ENCODE measurements at regions not wholly inside any gene's neighbourhood (a gene's known extent, or its start where the extent isn't known, plus 50 kb on each side); places are given as distances from the start of the nearest gene placed in this dataset.

GRCh38 chr16:82373976-82374375, 204.0 kb upstream of the MPHOSPH6 start:
- RAD21 ChIA-PET (ENCODE audit: unreplicated experiment): no interaction called here
- CTCF ChIA-PET: interaction anchor here (0.6 kb wide), 1 partner anchor 123 kb away, joined by 3 read pairs; no protein-coding TSS in a partner anchor
- no peak for TF ChIP-seq CUX1 (IDR thresholded peaks at IDR 0.05; ENCODE audit: insufficient replicate concordance, low read depth, low read length)
- TF ChIP-seq, protein P1, sequence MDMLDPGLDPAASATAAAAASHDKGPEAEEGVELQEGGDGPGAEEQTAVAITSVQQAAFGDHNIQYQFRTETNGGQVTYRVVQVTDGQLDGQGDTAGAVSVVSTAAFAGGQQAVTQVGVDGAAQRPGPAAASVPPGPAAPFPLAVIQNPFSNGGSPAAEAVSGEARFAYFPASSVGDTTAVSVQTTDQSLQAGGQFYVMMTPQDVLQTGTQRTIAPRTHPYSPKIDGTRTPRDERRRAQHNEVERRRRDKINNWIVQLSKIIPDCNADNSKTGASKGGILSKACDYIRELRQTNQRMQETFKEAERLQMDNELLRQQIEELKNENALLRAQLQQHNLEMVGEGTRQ (IDR thresholded peaks at IDR 0.05; ENCODE audit: borderline replicate concordance, low read depth, low read length): no peak
- TF ChIP-seq SRF (IDR thresholded peaks at IDR 0.05; ENCODE audit: low read depth in 2 of 2, low read length in 2 of 2): no peak
- TF ChIP-seq, protein P2, sequence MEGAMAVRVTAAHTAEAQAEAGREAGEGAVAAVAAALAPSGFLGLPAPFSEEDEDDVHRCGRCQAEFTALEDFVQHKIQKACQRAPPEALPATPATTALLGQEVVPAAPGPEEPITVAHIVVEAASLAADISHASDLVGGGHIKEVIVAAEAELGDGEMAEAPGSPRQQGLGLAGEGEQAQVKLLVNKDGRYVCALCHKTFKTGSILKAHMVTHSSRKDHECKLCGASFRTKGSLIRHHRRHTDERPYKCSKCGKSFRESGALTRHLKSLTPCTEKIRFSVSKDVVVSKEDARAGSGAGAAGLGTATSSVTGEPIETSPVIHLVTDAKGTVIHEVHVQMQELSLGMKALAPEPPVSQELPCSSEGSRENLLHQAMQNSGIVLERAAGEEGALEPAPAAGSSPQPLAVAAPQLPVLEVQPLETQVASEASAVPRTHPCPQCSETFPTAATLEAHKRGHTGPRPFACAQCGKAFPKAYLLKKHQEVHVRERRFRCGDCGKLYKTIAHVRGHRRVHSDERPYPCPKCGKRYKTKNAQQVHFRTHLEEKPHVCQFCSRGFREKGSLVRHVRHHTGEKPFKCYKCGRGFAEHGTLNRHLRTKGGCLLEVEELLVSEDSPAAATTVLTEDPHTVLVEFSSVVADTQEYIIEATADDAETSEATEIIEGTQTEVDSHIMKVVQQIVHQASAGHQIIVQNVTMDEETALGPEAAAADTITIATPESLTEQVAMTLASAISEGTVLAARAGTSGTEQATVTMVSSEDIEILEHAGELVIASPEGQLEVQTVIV (IDR thresholded peaks at IDR 0.05; ENCODE audit: borderline replicate concordance, partially characterized antibody): no peak
- TF ChIP-seq SREBF1 (IDR thresholded peaks at IDR 0.05; ENCODE audit: low read length): no peak
- no peak for TF ChIP-seq NFIC (IDR thresholded peaks at IDR 0.05; ENCODE audit: low read depth, low read length)
- no peak for TF ChIP-seq ZNF24 (IDR thresholded peaks at IDR 0.05)
- no peak for TF ChIP-seq FOS (IDR thresholded peaks at IDR 0.05; ENCODE audit: borderline replicate concordance, extremely low read depth, insufficient read length)
- no peak for TF ChIP-seq ZNF217 (IDR thresholded peaks at IDR 0.05)

More at GRCh38 chr16:82373976-82374375, 204.0 kb upstream of the MPHOSPH6 start:
- POLR2A ChIA-PET: no interaction called here
- H3K36me3 ChIP-seq (ENCODE audit: control insufficient read depth in 2 of 2, insufficient read depth in 2 of 2, low read length in 1 of 2): no peaks in the 10 kb centered on the region
- no peak overlapping the region for H3K9ac ChIP-seq (ENCODE audit: control insufficient read depth, insufficient read depth, low read length)
- no peaks in the 10 kb centered on the region for H3K79me2 ChIP-seq (ENCODE audit: control insufficient read depth, insufficient read depth, low read length)
- ATAC-seq (no peak), FAIRE-seq (no peak), DNase-seq (ENCODE audit: low read depth, low spot score) (no peak)
- intact Hi-C loops (cut with micrococcal nuclease; ENCODE audit: unreplicated experiment) (no loop called here), in situ Hi-C loops (cut with MboI) (no loop called here)
- no peak overlapping the region for H3K27ac ChIP-seq (ENCODE audit: control insufficient read depth, insufficient read depth)
- no peak overlapping the region for H3K4me2 ChIP-seq (ENCODE audit: control insufficient read depth, insufficient read depth)
- no peak overlapping the region for H3K4me3 ChIP-seq
- BruUV-seq (replicated peaks): no TSS peak
- no peaks in the 10 kb centered on the region for H3K9me3 ChIP-seq (replicated peaks; ENCODE audit: control insufficient read depth, insufficient read depth, low read length)
- SMC1A ChIA-PET (ENCODE audit: uncharacterized antibody, unreplicated experiment): no interaction called here
- no peaks in the 10 kb centered on the region for H4K20me1 ChIP-seq (ENCODE audit: control insufficient read depth, insufficient read depth)
- H3K4me1 ChIP-seq (ENCODE audit: control insufficient read depth, insufficient read depth, low read length): no peaks in the 10 kb centered on the region
- no peak overlapping the region for H2AFZ ChIP-seq (ENCODE audit: control insufficient read depth, low read depth, low read length)
- WGBS (ENCODE audit: insufficient coverage, insufficient replicate concordance, low lambda C conversion rate, missing lambda C conversion rate): 46% methylated on average over 2 of the region's 2 CpGs
- no peaks in the 10 kb centered on the region for H3K27me3 ChIP-seq (replicated peaks in 1 of 2; ENCODE audit: control insufficient read depth in 2 of 2, insufficient read depth in 2 of 2, low read length in 1 of 2)

All from GM12878 (cell line).